ENCODE measurements at regions not wholly inside any gene's neighbourhood (a gene's known extent, or its start where the extent isn't known, plus 50 kb on each side); places are given as distances from the start of the nearest gene placed in this dataset.

DNA sequence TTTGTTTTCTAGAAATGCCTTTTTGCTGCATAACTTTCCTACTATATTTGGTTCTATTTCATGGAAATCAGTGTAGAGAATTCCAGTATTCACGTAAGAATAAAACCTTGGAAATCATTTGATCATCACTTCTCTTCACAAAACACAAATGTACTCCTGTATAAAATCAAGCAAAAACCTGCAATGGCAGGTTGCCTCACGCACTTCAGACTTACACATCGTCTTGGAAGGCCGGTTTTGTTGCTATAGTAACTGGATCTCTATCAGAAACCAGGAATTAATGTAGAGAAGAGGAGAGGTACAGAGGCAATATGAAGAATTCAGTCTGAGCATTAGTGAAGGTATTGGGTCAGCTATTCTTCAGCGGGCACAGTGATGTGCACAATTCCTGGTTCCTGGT, 370.7 kb upstream of the CYRIA start:
- FAIRE-seq (no peak), DNase-seq (ENCODE audit: insufficient read length, low spot score) (no peak)
- TF ChIP-seq POLR2A (IDR thresholded peaks at IDR 0.05; ENCODE audit: low read depth, low read length) (no peak), SPI1 (IDR thresholded peaks at IDR 0.05; ENCODE audit: low read depth, low read length) (no peak), POLR2AphosphoS5 (IDR thresholded peaks at IDR 0.05; ENCODE audit: low read depth, low read length) (no peak), TAF1 (IDR thresholded peaks at IDR 0.05; ENCODE audit: low read depth, low read length) (no peak), POU2F2 (IDR thresholded peaks at IDR 0.05; ENCODE audit: low read depth, low read length) (no peak), PAX5 (IDR thresholded peaks at IDR 0.05; ENCODE audit: insufficient read depth, low read length, severe bottlenecking) (no peak)

DNA sequence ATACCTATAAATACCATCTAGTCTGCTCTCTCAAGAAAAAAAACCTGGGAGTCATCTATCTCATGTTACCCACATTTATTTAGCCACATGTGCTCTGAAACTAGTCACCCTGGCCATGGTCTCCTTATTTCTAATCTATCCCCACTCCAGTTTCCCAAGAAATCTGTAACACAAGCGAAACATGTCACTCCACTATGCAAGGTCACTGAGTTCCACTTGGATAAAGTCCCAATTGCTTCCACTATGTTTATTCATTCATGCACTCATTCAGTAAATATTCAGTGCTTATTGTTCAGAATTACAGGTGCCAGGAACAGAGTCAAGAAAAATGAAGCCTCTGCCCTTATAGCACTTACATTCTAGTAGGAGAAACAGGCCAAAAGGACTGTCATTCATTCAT, 369.4 kb upstream of the CYRIA start:
- no peak for TF ChIP-seq TAF1 (IDR thresholded peaks at IDR 0.05; ENCODE audit: low read depth, low read length)
- TF ChIP-seq POLR2AphosphoS5 (IDR thresholded peaks at IDR 0.05; ENCODE audit: low read depth, low read length), result no peak
- no peak for TF ChIP-seq POLR2A (IDR thresholded peaks at IDR 0.05; ENCODE audit: low read depth, low read length)
- no peak for TF ChIP-seq SPI1 (IDR thresholded peaks at IDR 0.05; ENCODE audit: low read depth, low read length)
- TF ChIP-seq PAX5 (IDR thresholded peaks at IDR 0.05; ENCODE audit: insufficient read depth, low read length, severe bottlenecking), result no peak
- TF ChIP-seq POU2F2 (IDR thresholded peaks at IDR 0.05; ENCODE audit: low read depth, low read length), result no peak
- no peak for DNase-seq (ENCODE audit: insufficient read length, low spot score)
- FAIRE-seq, result no peak

DNA sequence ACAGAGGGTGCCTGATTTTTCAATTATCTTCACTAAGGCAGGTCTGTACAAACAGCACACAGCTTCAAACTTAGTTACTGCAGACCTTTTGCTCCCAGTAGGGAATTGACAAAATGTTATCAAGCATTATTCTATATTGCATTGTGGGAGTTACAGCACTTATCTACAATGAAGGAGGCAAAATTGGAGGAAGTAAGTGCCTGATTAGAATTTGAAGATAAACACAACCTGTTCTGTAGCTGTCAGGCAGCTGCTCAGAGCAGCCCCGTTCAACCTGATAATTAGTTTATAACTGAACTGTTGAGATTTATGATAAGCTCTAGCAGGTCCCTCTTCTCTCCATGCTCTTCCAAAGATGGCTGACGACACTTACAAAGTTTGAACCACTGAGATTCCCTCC, 364.4 kb upstream of the CYRIA start:
- TF ChIP-seq POLR2A (IDR thresholded peaks at IDR 0.05; ENCODE audit: low read depth, low read length), result no peak

DNA sequence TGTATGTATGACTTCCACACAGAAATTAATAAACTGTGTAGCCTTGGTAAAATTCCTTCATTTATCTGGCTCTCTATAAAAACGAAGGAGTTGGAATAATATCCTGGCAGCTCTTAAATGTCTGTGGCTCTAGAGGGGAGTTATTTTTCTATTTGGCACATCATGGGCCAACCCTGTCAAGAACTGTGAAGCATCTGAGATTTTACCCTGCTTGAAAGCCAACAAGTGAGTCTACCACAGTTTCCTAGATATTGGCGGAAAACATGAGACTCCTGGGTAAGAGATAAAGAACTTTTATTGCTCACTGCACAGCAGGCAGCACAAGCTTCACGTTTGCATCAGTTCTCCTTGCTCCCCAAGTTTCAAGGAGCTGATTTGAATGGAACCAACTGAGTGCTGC, 346.7 kb upstream of the CYRIA start:
- FAIRE-seq, result no peak
- TF ChIP-seq POU2F2 (IDR thresholded peaks at IDR 0.05; ENCODE audit: low read depth, low read length) (no peak), POLR2AphosphoS5 (IDR thresholded peaks at IDR 0.05; ENCODE audit: low read depth, low read length) (no peak), POLR2A (IDR thresholded peaks at IDR 0.05; ENCODE audit: low read depth, low read length) (no peak), TAF1 (IDR thresholded peaks at IDR 0.05; ENCODE audit: low read depth, low read length) (no peak), SPI1 (IDR thresholded peaks at IDR 0.05; ENCODE audit: low read depth, low read length) (no peak), PAX5 (IDR thresholded peaks at IDR 0.05; ENCODE audit: insufficient read depth, low read length, severe bottlenecking) (no peak)

More for the DNA sequence above, 364.4 kb upstream of the CYRIA start:
- FAIRE-seq (no peak), DNase-seq (ENCODE audit: insufficient read length, low spot score) (no peak)

DNA sequence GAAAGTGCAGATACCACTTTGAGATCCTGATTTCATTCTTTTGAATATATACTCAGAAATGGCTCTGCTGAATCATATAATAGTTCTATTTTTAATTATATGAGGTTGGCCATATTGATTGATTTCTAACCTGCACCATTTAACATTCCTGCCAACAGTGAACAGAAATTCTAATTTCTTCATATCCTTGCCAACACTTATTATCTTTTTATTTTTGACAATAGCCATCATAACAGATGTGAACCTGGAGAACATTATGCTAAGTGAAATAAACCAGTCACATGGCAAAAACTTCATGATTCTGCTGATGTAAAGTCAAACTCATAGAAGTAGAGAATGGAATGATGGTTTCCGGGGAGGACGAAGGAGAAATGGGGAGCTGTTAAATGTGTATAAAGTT, 344.5 kb upstream of the CYRIA start:
- no peak for DNase-seq (ENCODE audit: insufficient read length, low spot score)
- TF ChIP-seq PAX5 (IDR thresholded peaks at IDR 0.05; ENCODE audit: insufficient read depth, low read length, severe bottlenecking) (no peak), POLR2A (IDR thresholded peaks at IDR 0.05; ENCODE audit: low read depth, low read length) (no peak), TAF1 (IDR thresholded peaks at IDR 0.05; ENCODE audit: low read depth, low read length) (no peak), POU2F2 (IDR thresholded peaks at IDR 0.05; ENCODE audit: low read depth, low read length) (no peak), SPI1 (IDR thresholded peaks at IDR 0.05; ENCODE audit: low read depth, low read length) (no peak), POLR2AphosphoS5 (IDR thresholded peaks at IDR 0.05; ENCODE audit: low read depth, low read length) (no peak)
- FAIRE-seq, result no peak

More for the DNA sequence above, 346.7 kb upstream of the CYRIA start:
- no peak for DNase-seq (ENCODE audit: insufficient read length, low spot score)

DNA sequence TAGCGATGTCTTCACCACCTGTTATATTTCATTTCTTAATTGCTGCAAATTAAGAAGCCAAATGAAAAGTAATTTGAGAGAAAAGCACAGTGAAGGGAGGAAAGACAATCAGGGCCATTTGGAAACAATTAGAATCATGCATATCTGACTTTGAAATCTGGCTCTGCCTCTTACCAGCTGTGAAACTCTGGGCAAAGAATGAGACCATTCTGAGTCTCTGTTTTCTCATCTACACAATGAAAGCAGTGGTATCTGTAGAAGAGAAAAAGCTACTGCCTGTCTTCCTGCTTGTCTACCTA, 334.5 kb upstream of the CYRIA start:
- FAIRE-seq (no peak), DNase-seq (ENCODE audit: insufficient read length, low spot score) (no peak)
- TF ChIP-seq POU2F2 (IDR thresholded peaks at IDR 0.05; ENCODE audit: low read depth, low read length) (no peak), SPI1 (IDR thresholded peaks at IDR 0.05; ENCODE audit: low read depth, low read length) (no peak), PAX5 (IDR thresholded peaks at IDR 0.05; ENCODE audit: insufficient read depth, low read length, severe bottlenecking) (no peak), POLR2AphosphoS5 (IDR thresholded peaks at IDR 0.05; ENCODE audit: low read depth, low read length) (no peak), TAF1 (IDR thresholded peaks at IDR 0.05; ENCODE audit: low read depth, low read length) (no peak), POLR2A (IDR thresholded peaks at IDR 0.05; ENCODE audit: low read depth, low read length) (no peak)

DNA sequence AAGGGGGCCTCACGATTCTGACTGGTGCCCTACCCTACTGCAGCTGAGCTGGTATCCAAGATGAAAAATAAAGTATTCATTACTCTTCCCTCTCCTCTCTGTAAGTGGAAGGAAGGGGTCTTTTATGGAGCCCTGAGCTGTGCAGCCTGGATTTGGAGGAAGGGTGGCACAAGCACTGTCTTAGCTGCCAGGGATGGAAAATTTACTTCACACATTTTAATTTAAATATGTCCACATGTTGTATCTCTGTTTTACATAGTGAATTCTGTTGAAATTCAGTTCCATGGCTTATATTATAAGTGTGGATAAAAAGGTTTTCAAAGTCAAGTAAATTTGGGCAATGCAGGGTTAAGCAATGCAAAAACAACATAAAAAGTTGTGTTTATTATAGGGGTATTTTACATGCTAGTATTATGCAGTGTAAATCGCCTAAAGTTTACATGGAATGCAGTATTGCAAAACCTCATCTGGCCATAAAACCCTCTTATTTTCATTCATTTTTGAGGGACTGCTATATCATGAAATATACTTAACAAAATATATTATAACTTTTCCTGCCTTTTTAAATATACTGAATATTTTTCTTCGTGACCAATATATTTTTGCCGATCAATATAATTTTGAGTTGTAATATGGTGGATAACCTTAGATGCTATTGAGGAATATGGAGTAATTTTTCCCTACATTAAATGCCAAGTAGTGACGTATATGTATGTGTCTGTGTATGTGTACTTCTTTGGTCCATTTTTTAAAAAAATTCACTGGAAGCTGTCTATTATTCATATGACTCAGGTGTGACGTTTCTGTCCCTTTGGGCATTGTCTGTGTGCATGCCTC, 333.9 kb upstream of the CYRIA start:
- TF ChIP-seq PAX5 (IDR thresholded peaks at IDR 0.05; ENCODE audit: insufficient read depth, low read length, severe bottlenecking) (no peak), SPI1 (IDR thresholded peaks at IDR 0.05; ENCODE audit: low read depth, low read length) (no peak), POLR2AphosphoS5 (IDR thresholded peaks at IDR 0.05; ENCODE audit: low read depth, low read length) (no peak), TAF1 (IDR thresholded peaks at IDR 0.05; ENCODE audit: low read depth, low read length) (no peak), POLR2A (IDR thresholded peaks at IDR 0.05; ENCODE audit: low read depth, low read length) (no peak), POU2F2 (IDR thresholded peaks at IDR 0.05; ENCODE audit: low read depth, low read length) (no peak)
- DNase-seq (ENCODE audit: insufficient read length, low spot score), result no peak
- FAIRE-seq, result no peak

DNA sequence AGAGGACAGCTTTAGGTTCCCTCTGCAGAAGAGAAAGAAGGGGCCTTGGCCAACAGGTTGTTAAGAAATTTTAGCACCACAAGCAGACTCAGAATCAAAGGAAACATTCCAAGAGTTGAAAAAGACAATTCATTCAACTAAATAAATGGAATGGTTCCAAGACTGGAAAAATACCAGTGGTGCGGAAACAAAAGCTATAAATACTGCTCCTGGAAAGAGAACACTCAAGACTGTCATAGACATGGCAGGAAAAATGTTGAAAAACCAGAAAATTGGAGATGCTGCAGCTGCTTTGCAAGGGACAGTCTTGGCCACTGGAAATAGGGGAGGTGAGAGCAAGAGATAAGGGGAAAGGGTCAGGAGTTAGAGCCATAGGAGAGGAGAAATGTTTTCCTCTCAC, 312.7 kb upstream of the CYRIA start:
- TF ChIP-seq POLR2AphosphoS5 (IDR thresholded peaks at IDR 0.05; ENCODE audit: low read depth, low read length) (no peak), SPI1 (IDR thresholded peaks at IDR 0.05; ENCODE audit: low read depth, low read length) (no peak), PAX5 (IDR thresholded peaks at IDR 0.05; ENCODE audit: insufficient read depth, low read length, severe bottlenecking) (no peak), TAF1 (IDR thresholded peaks at IDR 0.05; ENCODE audit: low read depth, low read length) (no peak), POLR2A (IDR thresholded peaks at IDR 0.05; ENCODE audit: low read depth, low read length) (no peak), POU2F2 (IDR thresholded peaks at IDR 0.05; ENCODE audit: low read depth, low read length) (no peak)
- FAIRE-seq (no peak), DNase-seq (ENCODE audit: insufficient read length, low spot score) (no peak)

DNA sequence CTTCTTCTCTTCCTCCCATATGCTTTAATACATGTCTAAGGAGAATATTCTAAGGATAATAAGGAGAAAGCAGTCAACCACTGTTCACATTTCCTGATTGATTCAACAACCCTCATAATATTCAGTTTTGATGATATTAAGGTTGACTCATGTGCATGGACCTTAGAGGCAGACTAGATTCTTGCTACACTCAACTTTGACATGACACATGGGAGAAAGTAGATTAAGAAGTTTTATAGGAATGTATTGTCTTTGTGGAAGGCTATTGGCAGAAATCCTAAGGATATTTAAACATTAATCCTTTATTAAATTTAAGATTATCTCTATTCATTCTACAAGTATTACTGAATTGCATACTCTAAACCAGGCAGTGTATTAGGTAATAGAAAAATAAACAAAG, 309.1 kb upstream of the CYRIA start:
- DNase-seq (ENCODE audit: insufficient read length, low spot score) (no peak), FAIRE-seq (no peak)
- no peak for TF ChIP-seq PAX5 (IDR thresholded peaks at IDR 0.05; ENCODE audit: insufficient read depth, low read length, severe bottlenecking)

DNA sequence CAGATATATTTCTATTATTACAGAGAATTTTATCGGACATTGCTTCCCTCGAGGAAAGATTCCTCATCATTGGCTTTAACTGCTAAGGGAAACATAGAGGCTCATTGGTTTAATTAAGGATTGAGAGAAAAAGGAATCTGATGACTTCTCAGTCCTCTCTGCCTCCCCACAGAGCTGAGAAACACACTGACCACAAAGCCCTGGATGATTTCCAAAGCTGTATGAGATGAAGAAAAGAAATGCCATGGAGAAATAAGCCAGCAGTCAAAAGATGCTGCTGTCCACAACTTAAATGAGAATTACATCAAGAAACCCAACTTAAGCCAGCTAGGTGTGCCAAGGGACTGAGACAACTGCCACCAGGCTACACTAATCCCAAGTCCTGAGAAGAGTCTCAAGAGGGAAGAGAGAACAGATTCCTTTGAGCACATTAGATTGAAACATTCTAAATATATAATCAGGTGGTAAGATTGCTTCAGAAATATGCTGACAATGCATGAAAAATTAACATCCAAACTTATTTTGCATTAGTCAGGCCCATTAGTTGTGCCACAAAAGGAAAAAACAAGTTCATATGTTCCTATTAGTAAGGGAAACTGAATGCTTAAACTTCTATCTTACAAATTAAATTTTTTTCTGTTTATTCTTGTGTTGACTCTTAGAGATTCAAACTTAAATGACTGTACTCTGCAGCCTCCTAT, 308.1 kb upstream of the CYRIA start:
- no peak for FAIRE-seq

More for the DNA sequence above, 308.1 kb upstream of the CYRIA start:
- TF ChIP-seq POLR2AphosphoS5 (IDR thresholded peaks at IDR 0.05; ENCODE audit: low read depth, low read length), result no peak
- TF ChIP-seq SPI1 (IDR thresholded peaks at IDR 0.05; ENCODE audit: low read depth, low read length), result no peak
- TF ChIP-seq PAX5 (IDR thresholded peaks at IDR 0.05; ENCODE audit: insufficient read depth, low read length, severe bottlenecking), result no peak
- TF ChIP-seq POLR2A (IDR thresholded peaks at IDR 0.05; ENCODE audit: low read depth, low read length), result no peak
- no peak for TF ChIP-seq TAF1 (IDR thresholded peaks at IDR 0.05; ENCODE audit: low read depth, low read length)
- TF ChIP-seq POU2F2 (IDR thresholded peaks at IDR 0.05; ENCODE audit: low read depth, low read length), result no peak
- no peak for DNase-seq (ENCODE audit: insufficient read length, low spot score)
